Stomach (tissue), 8 donors: ENCODE measurements at regions not wholly inside any gene's neighbourhood (a gene's known extent, or its start where the extent isn't known, plus 50 kb on each side); places are given as distances from the start of the nearest gene placed in this dataset.

Experiments used
- DNase-seq, 2 donors: peaks; one replicate each; pipeline versions ENCODE4 v3.0.0 to v3.0.0-alpha.2; 2013 to 2019
- H3K27ac ChIP-seq, 5 donors: fragments of 200-600 bp in 4 of 5; sonication (generic) in 4 of 5; one replicate each; pipeline ENCODE4 v1.5.1; 2013 to 2019; ENCODE audit warnings: mild to moderate bottlenecking in 1 of 5, moderate library complexity in 1 of 5
- H3K27me3 ChIP-seq, 3 donors: fragments of 200-600 bp; sonication (generic); one replicate each; pipeline ENCODE4 v1.5.1; 2017 to 2019; ENCODE audit warnings: mixed run types in 1 of 3
- H3K36me3 ChIP-seq, 4 donors: fragments of 200-600 bp; sonication (generic); 1 replicate in 3 of 4; 2 replicates in 1 of 4; pipeline ENCODE4 v1.5.1; 2016 to 2019
- H3K4me1 ChIP-seq, 4 donors: fragments of 200-600 bp; sonication (generic); one replicate each; pipeline ENCODE4 v1.5.1; 2016 to 2019
- H3K4me3 ChIP-seq, 4 donors: fragments of 200-600 bp; sonication (generic) in 3 of 4; one replicate each; pipeline ENCODE4 v1.5.1; 2016 to 2019; ENCODE audit warnings: mild to moderate bottlenecking in 1 of 4
- H3K9me3 ChIP-seq, 4 donors: fragments of 200-600 bp; sonication (generic); one replicate each; pipeline ENCODE4 v1.5.1; 2016 to 2019
- EP300 ChIP-seq: sonication (generic); formaldehyde crosslinking; IDR thresholded peaks from one replicate; pipeline ENCODE4 v1.6.1; 2017; ENCODE audit warnings: antibody characterized with exemption
- POLR2A ChIP-seq, 4 donors: fragments of 450-650 bp; IDR thresholded peaks; one replicate each; pipeline ENCODE4 v1.6.1; 2016; ENCODE audit warnings: antibody characterized with exemption in 4 of 4, control low read depth in 2 of 4, mild to moderate bottlenecking in 1 of 4, moderate library complexity in 1 of 4
- POLR2AphosphoS5 ChIP-seq, 3 donors: sonication (generic); formaldehyde crosslinking; IDR thresholded peaks; one replicate each; pipeline ENCODE4 v1.6.1; 2016; ENCODE audit warnings: antibody characterized with exemption in 3 of 3
- WGBS, 5 donors: extraction: QIAGEN DNeasy Blood & Tissue Kit in 3 of 5; methylation state at CpG; one replicate each; pipeline versions ENCODE4 v1.1.5 to v1.1.7; 2013 to 2018; 5-methylcytosine and 5-hydroxymethylcytosine counted together
- intact Hi-C: fragments of 100-400 bp; cut with DNase I; formaldehyde crosslinking; loops from one replicate; pipeline ENCODE4 v1.15.1; 2023; ENCODE audit warnings: low total_unique reads
- TF ChIP-seq, protein P1 (sequence below), 7 experiments: fragments of 450-650 bp in 4 of 7; fragments of 200-600 bp in 3 of 7; sonication (generic) in 3 of 7; IDR thresholded peaks; one replicate each; pipeline ENCODE4 v1.5.1; 2016 to 2019; ENCODE audit warnings: antibody characterized with exemption in 7 of 7, control low read depth in 2 of 7, mild to moderate bottlenecking in 1 of 7
- donor health status: healthy with polysubstance abuse.
- donor health status: Bipolar disorder and iron deficiency.
- donor health status: healthy.

DNA sequence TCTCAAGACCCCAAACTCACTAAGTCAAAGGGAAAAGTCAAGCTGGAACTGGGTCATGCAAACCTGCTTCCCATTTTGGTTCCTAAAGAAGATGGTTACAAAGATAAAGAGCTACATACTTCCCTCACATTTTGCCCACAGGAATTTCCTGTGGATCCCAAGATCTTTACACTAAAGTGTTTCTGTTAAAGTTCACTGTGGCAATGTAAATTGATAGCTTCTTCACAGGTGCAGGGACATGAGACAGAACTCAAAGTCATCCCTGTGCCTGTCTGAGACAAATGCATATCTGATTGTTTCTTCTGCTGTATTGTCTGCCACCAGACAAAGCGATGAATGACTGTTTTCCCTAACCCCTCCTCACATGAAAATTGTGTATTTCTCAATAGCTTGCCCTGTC lies 567.8 kb downstream of the ZIC1 start:
- TF ChIP-seq POLR2AphosphoS5 (IDR thresholded peaks at IDR 0.05) (no peak), POLR2A (IDR thresholded peaks at IDR 0.05) (no peak), EP300 (no peak)
- TF ChIP-seq, protein P1, sequence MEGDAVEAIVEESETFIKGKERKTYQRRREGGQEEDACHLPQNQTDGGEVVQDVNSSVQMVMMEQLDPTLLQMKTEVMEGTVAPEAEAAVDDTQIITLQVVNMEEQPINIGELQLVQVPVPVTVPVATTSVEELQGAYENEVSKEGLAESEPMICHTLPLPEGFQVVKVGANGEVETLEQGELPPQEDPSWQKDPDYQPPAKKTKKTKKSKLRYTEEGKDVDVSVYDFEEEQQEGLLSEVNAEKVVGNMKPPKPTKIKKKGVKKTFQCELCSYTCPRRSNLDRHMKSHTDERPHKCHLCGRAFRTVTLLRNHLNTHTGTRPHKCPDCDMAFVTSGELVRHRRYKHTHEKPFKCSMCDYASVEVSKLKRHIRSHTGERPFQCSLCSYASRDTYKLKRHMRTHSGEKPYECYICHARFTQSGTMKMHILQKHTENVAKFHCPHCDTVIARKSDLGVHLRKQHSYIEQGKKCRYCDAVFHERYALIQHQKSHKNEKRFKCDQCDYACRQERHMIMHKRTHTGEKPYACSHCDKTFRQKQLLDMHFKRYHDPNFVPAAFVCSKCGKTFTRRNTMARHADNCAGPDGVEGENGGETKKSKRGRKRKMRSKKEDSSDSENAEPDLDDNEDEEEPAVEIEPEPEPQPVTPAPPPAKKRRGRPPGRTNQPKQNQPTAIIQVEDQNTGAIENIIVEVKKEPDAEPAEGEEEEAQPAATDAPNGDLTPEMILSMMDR (IDR thresholded peaks at IDR 0.05), result no peak
- H3K4me3 ChIP-seq, result no peak overlapping the region
- 75 to 96% (median 83%) methylated on average over 1 of the region's 1 CpG for WGBS, 5 donors
- no peak overlapping the region for H3K27ac ChIP-seq
- H3K9me3 ChIP-seq, result no peaks in the 10 kb centered on the region
- no peaks in the 10 kb centered on the region for H3K36me3 ChIP-seq
- no peaks in the 10 kb centered on the region for H3K27me3 ChIP-seq
- intact Hi-C loops, result no loop called here
- H3K4me1 ChIP-seq, result no peaks in the 10 kb centered on the region
- DNase-seq, result no peak

DNA sequence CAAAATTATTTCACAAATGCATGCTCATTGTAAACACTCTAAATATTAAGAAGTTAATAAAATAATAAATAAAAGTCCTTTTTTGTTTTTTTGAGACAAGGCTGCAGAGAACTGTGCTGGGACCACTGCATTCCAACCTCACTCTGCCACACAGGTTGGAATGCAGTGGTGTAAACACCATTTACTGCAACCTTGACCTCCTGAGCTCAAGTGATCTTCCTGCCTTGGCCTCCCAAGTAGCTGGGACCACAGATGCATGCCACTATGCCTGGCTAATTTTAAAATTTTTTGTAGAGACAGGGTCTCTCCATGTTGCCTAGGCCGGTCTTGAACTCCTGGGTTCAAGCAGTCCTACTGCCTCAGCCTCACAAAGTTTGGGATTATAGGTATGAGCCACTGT lies 578.4 kb downstream of the ZIC1 start:
- Histone ChIP-seq H3K4me3 (no peak overlapping the region), H3K36me3 (no peaks in the 10 kb centered on the region), H3K4me1 (no peaks in the 10 kb centered on the region), H3K9me3 (peaks cover 0 to 7% (median 0%) of the 10 kb centered on the region in 4 donors), H3K27me3 (no peaks in the 10 kb centered on the region), H3K27ac (no peak overlapping the region)
- WGBS, 5 donors, result 78 to 97% (median 79%) methylated on average over 1 of the region's 1 CpG
- intact Hi-C loops, result no loop called here
- TF ChIP-seq EP300, result no peak
- TF ChIP-seq, protein P1 (IDR thresholded peaks at IDR 0.05), result no peak
- TF ChIP-seq POLR2AphosphoS5 (IDR thresholded peaks at IDR 0.05), result no peak
- TF ChIP-seq POLR2A (IDR thresholded peaks at IDR 0.05), result no peak
- DNase-seq, result no peak

DNA sequence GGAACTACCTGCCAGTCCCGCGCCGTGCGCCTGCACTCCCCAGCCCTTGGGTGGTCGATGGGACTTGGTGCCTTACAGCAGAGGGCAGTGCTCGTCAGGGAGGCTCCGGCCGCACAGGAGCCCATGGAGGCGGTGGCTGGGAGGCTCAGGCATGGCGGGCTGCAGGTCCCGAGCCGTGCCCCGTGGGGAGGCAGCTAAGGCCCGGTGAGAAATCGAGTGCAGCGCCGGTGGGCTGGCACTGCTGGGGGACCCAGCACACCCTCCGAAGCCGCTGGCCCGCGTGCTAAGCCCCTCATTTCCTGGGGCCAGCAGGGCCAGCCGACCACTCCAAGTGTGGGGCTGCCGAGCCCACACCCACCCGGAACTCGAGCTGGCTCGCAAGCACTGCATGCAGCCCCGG lies 580.2 kb downstream of the ZIC1 start:
- DNase-seq, result no peak
- no peak overlapping the region for H3K4me3 ChIP-seq
- intact Hi-C loops, result no loop called here
- H3K27me3 ChIP-seq, result no peaks in the 10 kb centered on the region
- no peaks in the 10 kb centered on the region for H3K36me3 ChIP-seq
- 89 to 97% (median 94%) methylated on average over 6 to 27 of the region's 27 CpGs for WGBS, 5 donors
- no peak overlapping the region for H3K27ac ChIP-seq
- no peaks in the 10 kb centered on the region for H3K4me1 ChIP-seq
- TF ChIP-seq POLR2A (IDR thresholded peaks at IDR 0.05), result no peak
- TF ChIP-seq, protein P1 (IDR thresholded peaks at IDR 0.05), result no peak
- TF ChIP-seq EP300, result no peak
- TF ChIP-seq POLR2AphosphoS5 (IDR thresholded peaks at IDR 0.05), result no peak
- H3K9me3 ChIP-seq, result peaks cover 0 to 7% (median 0%) of the 10 kb centered on the region in 4 donors

DNA sequence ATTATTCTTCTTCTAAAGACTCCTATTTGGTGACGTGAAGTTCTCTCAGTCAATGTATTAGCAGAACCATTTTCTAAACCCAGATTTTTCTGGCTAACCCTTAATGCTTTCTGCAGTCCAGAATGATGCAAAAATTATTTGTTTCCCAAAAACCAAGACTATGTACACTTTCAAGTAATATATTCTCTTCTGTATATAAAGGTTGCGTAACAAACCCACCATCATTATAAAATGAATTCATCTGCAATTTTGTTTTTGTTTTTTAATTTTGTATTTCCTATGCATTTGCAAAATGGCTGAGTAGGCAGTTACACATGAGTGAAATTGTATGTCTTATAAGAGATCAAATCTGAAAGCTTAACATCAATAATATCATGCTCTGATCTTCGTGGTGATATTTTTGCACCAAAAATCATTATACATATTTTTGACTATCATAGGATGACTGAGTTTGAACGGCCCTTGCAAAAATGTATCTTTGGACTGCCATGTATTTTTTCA lies 593.6 kb downstream of the ZIC1 start:
- H3K4me3 ChIP-seq, result no peak overlapping the region
- peaks cover 0 to 9% (median 0%) of the 10 kb centered on the region in 4 donors for H3K9me3 ChIP-seq
- H3K27me3 ChIP-seq, result no peaks in the 10 kb centered on the region
- H3K27ac ChIP-seq, result no peak overlapping the region
- H3K36me3 ChIP-seq, result no peaks in the 10 kb centered on the region
- intact Hi-C loops, result no loop called here
- no peak for DNase-seq
- no peaks in the 10 kb centered on the region for H3K4me1 ChIP-seq
- TF ChIP-seq POLR2AphosphoS5 (IDR thresholded peaks at IDR 0.05), result no peak
- TF ChIP-seq POLR2A (IDR thresholded peaks at IDR 0.05), result no peak
- TF ChIP-seq EP300, result no peak
- TF ChIP-seq, protein P1 (IDR thresholded peaks at IDR 0.05), result no peak
- 80 to 87% (median 86%) methylated on average over 4 of the region's 4 CpGs for WGBS, 5 donors
